Frontal cortex (tissue), 3 donors: ENCODE measurements at regions not wholly inside any gene's neighbourhood (a gene's known extent, or its start where the extent isn't known, plus 50 kb on each side); places are given as distances from the start of the nearest gene placed in this dataset.

ENCODE experiments used
- DNase-seq, 2 donors: peaks; one replicate each; pipeline ENCODE4 v3.0.0; 2012; ENCODE audit warnings: low spot score in 2 of 2
- FAIRE-seq: peaks from 2 replicates; lab custom pipeline; 2012; peaks lifted over from hg19 to GRCh38; lab: Jason Lieb, UNC
- donor health status: control.
- donor health status: control.
- donor health status: control.

DNA sequence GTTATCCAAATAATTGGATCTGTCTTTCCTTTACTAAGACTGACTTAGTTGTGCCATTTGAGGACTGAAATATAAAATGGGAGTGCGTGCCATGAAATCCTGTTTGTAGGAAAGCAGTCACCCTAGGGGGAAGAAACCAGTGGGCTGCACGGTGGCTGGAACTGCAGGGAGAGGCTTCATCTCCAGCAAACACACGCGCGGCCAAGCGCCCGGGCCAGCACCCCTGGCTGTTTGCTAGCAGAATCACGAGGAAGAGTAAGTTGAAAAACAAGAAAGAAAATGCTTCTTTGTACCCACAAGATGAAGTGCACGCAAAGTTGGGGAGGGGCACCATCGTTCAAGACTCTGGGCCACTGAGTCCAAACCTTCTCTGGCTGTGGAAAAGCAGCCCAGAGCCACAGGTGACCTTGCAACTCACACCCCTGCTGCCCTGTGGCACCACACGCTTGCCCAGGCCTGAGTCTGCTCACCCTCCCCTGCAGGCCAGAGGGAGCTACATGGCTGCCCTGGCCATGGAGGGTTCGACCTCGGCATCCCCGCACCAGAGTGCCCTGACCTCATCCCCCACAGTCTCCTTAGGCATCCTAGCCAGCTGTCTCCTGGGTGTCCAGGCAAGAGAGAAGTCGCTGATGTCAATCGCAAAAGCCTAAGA, 55.2 kb downstream of the IRX2 start:
- DNase-seq (no peak), FAIRE-seq (no peak)

DNA sequence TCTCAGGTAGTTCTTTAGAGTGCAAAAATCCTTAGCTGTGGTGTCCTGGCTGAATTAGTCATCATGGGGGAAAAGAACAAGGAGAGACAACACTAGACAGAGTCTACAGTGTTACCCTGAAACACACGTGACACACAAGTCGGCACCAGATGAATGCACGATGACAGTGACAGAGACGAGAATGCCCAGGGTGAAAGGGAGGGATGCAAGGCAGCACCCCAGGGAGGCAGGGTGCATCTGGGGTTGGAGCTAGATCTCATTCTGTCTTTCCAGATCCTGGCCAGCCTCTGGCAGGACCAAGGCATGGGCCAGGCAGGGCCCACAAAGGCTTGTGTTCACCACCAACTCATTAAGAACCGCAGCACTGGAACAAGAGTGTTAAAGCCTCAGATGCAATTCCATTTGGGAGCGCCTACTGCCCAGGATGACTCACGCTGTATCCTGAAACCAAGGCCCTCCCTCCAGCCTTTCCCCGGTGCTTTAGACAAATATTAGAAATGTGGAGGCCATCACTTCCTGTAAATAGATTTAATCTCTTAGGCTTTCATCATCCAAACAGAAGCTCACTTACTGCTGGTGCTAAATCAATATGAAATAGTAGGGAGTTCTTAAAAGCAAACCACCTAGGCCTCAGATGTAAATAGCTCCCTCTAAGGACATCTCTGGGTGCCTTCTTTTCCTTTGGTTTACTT, 56.1 kb downstream of the IRX2 start:
- FAIRE-seq: no peak
- no peak for DNase-seq

DNA sequence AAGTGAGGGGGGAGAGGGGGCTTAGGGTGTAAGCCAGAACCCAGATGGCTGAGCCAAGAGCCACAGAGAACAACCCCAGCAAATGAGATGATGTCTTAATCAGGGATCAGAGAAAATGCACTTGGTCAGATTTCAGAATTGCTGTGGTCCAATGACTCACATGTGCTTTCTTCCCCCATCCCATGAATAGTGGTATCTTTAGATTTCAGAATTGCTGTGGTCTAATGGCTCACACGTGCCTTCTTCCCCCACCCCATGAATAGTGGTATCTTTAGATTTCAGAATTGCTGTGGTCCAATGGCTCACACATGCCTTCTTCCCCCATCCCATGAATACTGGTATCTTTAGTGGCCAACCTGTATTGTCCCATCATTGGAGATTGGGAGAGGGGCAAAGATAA, 59.9 kb downstream of the IRX2 start:
- DNase-seq: no peak
- FAIRE-seq: no peak

DNA sequence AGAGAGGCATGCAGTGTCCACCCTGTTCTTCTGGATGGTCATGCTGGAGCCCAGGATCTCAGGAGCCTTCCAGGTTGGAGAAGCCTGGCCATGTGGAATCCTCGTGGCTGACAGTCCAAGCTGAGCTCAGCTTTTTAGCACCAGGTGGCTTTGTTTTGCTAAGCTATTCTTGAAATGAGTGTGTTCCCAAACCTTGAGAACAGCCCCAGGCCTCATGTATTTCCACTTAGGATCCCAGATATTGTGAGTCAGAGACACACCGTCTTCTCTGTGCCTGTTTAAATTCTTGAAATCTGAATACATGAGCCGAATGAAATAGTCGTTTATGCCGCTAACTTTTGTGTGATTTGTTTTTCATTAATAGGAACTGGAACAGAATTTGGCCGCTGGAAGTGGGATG, 61.2 kb downstream of the IRX2 start:
- FAIRE-seq: no peak

DNA sequence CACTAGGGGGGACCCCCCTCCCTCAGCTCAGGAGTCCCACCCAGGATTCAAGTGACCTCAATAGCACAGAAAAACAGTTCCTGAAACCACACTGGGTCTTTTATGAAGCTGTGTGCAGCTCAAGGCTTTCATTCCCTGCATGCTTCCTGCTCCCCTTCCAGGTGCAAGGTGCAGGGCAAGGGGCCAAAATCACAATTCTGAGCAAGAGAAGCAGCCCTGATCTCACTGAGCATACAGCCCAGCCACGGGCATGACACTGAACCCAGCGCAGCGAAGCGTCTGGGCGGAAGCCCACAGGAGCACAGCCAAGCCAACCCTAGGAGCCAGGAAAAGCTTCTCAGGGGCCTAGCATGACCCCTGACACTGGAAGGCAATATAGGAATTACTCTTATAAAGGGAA, 62.9 kb downstream of the IRX2 start:
- FAIRE-seq (no peak), DNase-seq (no peak)

More for the DNA sequence above, 61.2 kb downstream of the IRX2 start:
- no peak for DNase-seq

DNA sequence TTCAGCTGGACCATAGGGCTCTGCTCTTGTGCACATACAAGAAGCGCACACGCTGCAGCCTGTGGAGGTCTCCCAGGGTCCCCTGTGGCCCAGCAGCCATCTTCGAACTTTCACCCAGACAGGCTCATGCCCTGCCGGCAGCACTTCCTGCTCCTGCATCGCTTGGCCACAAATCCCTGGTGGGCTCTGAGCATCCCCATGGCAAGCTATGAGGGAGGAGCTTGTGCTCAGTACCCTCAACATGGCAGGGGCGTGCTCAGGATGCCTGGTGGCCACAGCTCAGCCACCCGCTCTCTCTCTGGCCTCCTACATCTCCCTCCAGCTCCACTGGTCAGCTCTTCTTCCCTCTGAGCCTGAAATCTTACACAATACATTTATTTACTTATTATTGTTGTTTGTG, 63.7 kb downstream of the IRX2 start:
- FAIRE-seq (no peak), DNase-seq (no peak)

DNA sequence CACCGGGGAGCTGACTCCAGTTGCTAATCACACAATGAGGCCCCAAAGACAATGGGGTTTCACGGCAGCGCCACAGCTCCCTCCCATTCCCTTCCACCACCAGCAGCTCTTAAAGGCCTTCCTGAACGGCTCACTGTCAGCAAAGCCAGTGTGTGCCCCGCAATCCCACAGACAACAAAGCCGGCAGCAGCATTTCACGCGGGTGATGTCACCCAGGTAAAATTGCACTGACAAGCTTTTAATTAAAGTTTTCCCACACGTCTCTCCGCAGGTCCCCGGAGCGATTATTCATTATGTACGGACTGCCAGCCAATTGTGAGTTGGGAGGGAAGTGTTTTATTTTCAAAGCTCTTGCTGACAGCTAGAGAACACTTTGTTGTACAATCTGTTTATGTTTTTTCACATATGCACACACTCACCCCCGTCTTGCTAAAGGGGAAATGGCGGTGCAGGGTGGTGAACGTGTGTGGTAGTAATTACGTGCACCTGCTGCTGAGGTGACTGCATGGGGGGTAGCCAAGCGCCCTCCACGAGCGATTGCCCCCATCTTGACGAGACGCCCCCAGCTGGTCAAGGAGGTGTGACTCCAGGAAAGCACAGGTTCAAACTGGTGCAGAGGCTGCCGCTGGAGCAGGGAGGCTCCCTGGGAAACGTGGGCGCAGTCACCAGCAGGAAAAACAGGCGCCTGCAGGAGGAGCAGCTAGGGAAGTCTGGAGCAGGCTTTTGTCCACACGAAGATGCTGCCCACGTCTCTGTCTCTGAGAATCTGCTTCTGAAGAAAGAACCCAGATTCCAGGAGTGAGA, 65.0 kb downstream of the IRX2 start:
- no peak for FAIRE-seq
- no peak for DNase-seq

DNA sequence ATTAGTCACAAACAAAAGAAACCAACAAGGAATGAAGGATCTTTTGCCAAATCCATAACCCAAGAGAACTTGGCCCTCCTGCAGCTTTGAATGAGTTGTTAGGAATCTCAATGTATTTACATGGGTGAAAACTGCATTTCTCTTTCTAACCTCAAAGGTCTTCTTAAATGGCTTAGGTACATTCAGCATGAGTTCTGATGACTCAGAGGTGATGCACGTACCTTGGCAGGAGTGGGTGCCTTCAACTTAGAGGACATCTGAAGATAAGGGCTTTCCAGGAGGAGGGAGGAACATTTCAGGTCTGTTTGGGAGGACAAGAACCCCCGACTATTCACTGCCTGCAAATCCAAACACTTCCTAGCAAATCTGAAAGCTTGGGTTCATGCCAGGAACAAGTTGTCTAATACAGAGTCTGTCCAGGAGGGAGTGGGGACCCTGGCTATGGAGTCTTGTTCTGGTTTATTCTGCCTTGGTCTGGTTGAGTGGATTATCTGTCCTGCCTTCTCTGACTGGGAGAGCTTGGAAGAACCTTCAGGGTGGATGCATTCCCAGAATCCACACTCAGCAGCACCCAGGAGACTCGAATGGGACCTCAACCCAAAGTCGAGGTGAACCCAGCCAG, 65.7 kb downstream of the IRX2 start:
- no peak for FAIRE-seq
- no peak for DNase-seq

DNA sequence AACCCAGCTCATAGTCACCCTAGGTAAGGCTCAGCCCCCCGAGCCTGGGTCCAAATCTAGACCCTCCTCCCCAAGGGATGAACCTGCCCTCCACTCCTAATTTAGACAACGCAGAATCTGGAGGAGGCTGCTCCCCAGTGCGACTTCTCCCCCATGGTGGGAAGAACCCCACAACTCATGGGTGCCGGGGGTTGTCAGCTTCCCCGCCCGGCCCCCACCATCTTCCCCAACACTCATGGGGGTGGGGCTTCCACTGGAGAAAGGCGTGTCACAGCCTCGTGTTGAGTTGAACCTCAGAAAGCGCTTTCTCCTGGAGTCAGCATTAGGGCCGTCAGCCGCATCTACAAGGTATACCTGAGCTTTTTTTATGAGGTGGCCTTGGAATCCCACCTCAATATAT, 66.9 kb downstream of the IRX2 start:
- DNase-seq: no peak
- no peak for FAIRE-seq

DNA sequence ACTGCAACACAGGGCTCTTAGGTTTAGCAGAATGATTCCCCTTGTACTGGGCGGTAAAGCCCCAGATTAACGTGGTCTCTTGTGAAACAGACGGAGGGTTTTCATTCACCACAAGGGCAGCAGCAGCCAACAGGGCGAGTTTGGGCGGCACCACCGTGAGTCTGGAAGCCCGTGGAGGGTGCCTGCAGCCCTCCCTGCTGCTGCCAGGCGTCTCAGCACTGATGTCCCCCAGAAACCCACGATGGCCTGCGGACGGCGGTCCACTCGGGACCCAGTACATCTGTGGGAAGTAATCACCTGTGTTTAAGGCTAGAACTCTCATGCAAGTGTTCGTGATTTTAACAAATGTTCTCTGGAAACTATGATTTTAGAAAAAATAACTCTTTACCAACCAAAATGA, 67.8 kb downstream of the IRX2 start:
- FAIRE-seq: no peak
- DNase-seq: no peak

DNA sequence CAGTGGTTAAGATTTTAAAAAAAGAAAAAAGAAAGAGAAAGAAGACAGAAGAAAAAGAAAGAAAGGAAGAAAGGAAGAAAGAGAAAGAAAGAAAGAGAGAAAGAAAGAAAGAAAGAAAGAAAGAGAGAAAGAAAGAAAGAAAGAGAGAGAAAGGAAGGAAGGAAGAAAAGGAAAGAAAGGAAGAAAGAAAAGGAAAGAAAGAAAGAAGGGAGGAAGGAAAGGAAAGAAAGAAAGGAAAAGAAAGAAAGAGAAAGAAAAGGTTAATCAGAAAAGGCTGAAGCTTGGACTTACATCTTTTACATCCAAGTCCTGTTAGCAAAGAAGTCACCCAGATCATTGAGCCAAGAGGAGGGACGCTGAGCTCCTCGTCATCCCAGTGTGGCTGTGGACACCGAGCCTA, 70.0 kb downstream of the IRX2 start:
- DNase-seq: no peak
- no peak for FAIRE-seq

DNA sequence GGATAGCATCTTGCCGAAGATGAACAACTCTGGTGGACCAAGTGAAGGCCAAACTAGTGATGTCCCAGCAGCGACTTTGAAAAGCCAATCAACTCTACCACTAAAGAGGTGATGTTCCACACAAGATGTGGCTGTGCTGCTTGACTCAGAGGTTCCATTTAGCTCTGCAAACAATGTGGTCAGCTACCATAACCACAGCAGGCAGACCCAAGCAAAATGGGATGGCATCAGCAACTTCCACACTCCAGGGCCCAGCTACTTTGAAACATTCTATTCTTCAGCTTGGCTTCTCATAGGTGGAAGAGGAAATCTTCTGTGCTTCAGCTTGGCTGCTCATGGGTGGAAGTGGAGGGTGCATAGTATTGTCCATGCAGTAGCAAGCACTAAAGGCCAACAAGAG, 70.5 kb downstream of the IRX2 start:
- FAIRE-seq (no peak), DNase-seq (no peak)

DNA sequence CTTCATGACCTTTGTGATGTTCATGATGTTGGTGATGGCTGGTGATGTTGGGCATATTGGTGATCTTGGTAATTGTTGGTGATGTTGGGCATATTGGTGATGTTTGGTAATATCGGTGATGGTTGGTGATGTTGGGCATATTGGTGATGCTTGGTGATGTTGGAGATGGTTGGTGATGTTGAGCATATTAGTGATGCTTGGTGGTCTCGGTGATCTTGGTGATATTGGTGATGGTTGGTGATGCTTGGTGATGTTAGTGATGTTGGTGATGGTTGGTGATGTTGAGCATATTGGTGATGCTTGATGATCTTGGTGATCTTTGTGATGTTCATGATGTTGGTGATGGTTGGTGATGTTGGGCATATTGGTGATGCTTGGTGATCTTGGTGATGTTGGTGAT, 73.8 kb downstream of the IRX2 start:
- FAIRE-seq (no peak), DNase-seq (no peak)

DNA sequence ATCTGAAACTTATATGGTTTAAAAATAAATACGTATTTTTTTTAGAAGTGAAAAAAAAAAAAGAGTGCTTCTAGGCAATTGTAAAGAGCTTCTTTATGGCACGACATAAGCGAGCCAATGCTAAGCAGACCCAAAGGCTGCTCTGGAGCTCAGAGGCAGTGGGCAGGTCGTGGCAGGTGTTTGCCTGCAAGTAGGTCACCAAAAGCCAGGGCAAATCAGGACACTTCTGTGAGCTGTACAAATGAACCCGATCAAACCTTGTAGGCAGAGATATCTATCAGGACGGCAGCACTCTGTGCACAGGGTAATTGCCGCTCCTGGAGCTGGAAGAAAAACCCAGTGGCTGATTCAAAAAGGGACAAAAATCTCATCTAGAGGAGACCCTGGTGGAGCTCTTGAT, 75.9 kb downstream of the IRX2 start:
- FAIRE-seq (no peak), DNase-seq (no peak)

DNA sequence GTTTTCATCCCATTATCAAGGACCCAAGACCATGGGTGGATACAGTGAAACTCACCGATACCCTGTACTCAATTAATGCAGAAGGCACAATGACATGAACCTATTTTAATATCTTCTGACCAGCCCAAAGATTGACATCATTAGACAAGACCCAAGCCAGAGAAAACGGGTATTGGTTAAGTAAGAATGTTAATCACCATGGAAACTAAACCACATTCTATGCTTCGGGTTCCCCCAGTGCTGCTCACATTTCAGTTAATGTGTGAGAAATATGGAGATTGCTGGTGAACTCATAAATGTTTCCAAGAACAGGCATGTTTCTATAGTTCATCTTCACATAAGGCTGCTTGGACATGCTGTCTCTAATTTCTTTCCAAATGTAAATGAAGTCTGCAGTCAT, 77.0 kb downstream of the IRX2 start:
- no peak for FAIRE-seq
- DNase-seq: no peak

DNA sequence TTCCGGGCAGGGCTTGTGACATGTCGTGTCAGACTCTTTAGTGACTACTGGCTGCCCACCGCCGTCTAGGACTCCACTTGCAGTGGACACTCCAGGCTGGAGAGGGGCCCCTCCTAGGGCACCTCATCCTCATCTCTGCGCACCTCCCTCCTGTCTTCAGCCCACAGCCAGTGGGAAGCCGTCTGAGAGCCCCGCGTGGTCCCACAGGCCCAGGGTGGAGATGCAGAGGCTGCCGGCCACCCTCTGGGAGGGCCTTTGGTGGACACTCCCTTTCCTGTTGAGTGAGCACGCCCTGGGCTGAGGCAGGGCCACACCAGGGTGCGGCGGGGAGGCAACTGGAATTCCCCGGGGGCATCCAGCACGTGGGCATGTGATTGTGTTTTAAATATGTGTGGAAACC, 80.5 kb downstream of the IRX2 start:
- DNase-seq: no peak
- FAIRE-seq: no peak

DNA sequence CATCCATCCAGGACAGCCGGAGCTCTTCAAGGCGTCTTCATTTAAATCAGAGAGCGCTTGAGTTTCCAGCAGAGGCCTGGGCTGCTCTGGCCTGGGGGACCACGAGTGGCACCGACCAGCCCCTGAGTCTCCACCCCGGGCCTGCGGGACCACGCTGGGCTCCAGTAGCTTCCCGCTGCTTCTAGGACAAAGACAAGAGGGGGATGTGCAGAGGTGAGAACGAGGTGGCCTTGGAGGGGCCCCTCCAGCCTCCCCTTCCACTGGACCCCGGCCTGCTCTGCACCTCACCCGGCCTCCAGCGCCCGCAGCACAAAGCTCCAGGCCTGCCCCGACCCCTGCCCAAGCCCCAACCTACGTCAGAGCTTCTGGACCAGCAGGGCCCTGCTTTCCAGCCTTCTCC, 81.6 kb downstream of the IRX2 start:
- FAIRE-seq: no peak
- no peak for DNase-seq

DNA sequence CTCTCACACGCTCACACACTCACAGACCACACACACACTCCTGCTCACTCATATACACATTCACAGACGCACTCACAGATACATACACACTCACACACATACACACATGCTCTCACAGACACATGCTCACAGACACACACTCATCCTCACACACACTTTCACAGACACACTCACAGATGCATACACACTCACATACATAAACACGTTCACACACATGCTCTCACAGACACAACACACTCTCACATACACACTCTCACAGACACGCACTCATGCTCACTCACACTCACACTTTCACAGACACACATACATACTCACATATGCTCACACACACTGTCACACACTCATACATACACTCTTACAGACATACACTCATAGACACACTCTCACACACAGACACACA, 82.2 kb downstream of the IRX2 start:
- FAIRE-seq: no peak

DNA sequence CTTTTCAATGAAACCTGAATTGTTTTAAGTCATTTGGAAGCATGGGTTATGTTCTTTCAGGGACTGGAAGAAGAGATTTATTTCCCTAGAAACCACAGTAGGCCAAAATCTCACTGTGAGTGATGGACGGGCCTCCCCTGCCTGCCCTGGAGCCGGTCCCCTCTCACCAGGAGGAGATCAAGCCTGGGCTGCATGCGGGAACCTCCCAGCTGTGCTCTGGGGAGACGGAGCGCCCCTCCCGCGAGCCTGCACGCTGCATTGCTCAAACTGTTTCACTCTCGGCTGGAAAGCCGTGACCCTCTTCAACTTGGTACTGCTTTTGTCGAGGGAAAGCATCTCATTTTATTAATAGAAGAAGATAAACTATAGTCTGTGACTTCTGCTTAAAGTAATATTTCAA, 85.4 kb downstream of the IRX2 start:
- DNase-seq: no peak
- FAIRE-seq: no peak

More for the DNA sequence above, 82.2 kb downstream of the IRX2 start:
- DNase-seq: no peak

DNA sequence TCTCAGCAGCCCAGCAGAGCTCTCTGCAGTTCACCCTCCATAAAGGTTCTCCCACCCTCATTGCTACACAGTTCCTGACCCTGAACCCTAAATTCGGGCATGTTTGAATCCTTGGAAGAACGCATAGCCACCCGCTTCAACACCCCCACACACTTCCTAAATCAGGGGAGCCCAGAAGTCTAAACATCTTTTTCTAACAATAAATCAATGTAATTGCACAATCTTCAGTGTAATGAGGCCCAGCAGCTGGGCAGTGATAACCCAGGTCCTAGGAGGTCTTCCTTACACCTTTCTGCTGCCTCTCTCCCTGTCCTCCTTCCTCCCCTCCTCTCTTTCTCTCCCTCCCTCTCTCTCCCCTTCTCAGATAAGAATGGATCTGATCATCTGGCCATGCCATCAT, 88.0 kb downstream of the IRX2 start:
- DNase-seq: no peak
- no peak for FAIRE-seq

DNA sequence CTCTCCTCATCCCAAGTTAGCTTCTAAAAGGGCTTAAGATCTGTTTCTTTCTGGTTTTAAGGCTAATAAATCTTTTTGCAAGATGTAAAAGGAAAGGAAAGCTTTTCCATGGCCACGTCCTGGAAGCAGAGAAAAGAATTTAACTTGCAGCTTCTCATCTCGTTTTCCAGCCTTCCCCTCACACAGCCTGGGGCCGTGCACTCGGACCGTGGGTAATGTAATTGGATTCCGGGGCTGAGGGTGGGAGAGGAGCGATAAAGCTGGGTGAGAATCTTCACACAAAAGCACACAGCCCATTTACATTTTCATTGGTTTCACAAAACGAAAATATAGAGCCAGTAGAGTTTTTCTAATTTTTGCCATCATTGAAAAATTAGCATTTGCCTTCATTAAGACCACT, 91.2 kb downstream of the IRX2 start:
- no peak for DNase-seq
- FAIRE-seq: no peak
